PC-9 (cell line): ENCODE measurements at regions not wholly inside any gene's neighbourhood (a gene's known extent, or its start where the extent isn't known, plus 50 kb on each side); places are given as distances from the start of the nearest gene placed in this dataset.

Experiments
- EZH2 ChIP-seq: fragments of 200-600 bp; sonication (generic); IDR thresholded peaks from 2 replicates; pipeline ENCODE4 v1.8.0; 2017; ENCODE audit warnings: antibody characterized with exemption, low read depth
- TF ChIP-seq, protein P1 (sequence below): fragments of 200-600 bp; sonication (generic); conservative IDR thresholded peaks from 2 replicates; pipeline ENCODE4 v1.6.1; 2017; ENCODE audit warnings: mixed run types, antibody characterized with exemption, mild to moderate bottlenecking, moderate library complexity

DNA sequence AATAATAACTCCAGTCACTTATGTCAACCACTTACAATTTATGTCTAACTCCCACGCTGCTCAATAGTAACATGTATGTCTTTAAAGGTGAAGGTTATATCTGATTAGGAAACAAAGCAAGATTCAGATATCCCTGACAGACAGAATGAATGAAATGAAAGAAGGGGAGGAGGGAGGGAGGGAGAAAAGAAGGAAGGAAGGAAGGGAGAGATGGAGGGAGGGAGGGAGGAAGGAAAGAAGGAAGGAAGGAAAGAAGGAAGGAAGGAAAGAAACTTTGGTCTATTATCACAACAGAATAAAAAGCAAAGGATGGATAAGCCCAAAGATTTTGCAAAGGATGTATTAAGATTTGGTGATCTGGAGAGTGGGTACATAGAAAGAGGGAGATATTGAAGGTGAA is 433.3 kb downstream of the PRKD1 start:
- TF ChIP-seq EZH2 = no peak
- TF ChIP-seq, protein P1, sequence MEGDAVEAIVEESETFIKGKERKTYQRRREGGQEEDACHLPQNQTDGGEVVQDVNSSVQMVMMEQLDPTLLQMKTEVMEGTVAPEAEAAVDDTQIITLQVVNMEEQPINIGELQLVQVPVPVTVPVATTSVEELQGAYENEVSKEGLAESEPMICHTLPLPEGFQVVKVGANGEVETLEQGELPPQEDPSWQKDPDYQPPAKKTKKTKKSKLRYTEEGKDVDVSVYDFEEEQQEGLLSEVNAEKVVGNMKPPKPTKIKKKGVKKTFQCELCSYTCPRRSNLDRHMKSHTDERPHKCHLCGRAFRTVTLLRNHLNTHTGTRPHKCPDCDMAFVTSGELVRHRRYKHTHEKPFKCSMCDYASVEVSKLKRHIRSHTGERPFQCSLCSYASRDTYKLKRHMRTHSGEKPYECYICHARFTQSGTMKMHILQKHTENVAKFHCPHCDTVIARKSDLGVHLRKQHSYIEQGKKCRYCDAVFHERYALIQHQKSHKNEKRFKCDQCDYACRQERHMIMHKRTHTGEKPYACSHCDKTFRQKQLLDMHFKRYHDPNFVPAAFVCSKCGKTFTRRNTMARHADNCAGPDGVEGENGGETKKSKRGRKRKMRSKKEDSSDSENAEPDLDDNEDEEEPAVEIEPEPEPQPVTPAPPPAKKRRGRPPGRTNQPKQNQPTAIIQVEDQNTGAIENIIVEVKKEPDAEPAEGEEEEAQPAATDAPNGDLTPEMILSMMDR = no peak
